Islet of Langerhans (tissue), 1 donor: ENCODE measurements at regions not wholly inside any gene's neighbourhood (a gene's known extent, or its start where the extent isn't known, plus 50 kb on each side); places are given as distances from the start of the nearest gene placed in this dataset.
"Not testable (repeated sequence)": the region's sequence is repeated elsewhere in the genome, so short reads cannot be mapped to it uniquely, and the experiment has no call there.

Source experiments
- FAIRE-seq: peaks from one replicate; lab custom pipeline; 2011; peaks lifted over from hg19 to GRCh38; lab: Jason Lieb, UNC

- FAIRE-seq: no peak
These were observed 1633.9 kb downstream of the GRIK2 start for GRCh38 chr6:103027271-103027931.

DNA sequence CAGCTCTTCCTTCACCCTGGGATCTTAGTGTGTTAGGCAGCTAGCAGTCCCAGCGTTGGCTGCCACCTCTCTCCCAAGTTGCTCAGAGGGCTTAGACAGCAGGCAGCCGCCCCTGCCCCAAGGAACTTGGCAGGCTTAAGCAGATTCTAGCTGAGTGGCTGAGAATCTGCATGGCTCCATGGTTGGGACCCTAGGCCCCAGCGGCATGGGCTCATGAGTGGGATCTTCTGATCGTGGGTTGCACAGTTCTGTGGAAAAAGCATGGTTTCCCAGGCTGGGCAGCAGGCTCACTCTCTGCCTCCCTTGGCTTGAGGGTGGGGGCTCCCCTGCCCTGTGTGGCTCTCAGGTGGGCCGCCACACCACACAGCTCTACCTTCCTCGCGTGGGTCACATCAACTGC, 1624.9 kb downstream of the GRIK2 start:
- no peak for FAIRE-seq

DNA sequence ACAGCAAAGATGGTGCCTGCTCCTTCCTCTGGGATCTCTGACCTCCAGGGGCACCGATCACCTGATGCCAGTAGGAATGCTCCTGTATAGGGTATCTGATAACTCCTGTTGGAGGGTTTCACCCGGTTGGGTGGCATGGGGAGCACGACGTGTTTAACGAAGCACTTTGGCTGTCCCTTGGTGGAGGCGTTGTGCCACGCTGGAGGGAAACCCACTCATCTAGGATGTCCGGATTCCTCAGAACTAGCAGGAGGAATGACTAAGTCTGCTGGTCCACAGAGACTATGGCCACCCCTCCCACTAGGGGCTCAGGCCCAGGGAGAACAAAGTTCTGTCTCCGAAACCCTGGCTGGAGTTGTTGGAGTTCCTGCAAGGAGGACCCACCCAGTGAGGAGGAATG, 1624.4 kb downstream of the GRIK2 start:
- no peak for FAIRE-seq

GRCh38 chr6:103011605-103012004, 1618.1 kb downstream of the GRIK2 start:
- FAIRE-seq: no peak

GRCh38 chr6:103002282-103002681, 1608.8 kb downstream of the GRIK2 start:
- FAIRE-seq: no peak

- FAIRE-seq: no peak
These were observed 1608.2 kb downstream of the GRIK2 start for GRCh38 chr6:103001724-103002123.

DNA sequence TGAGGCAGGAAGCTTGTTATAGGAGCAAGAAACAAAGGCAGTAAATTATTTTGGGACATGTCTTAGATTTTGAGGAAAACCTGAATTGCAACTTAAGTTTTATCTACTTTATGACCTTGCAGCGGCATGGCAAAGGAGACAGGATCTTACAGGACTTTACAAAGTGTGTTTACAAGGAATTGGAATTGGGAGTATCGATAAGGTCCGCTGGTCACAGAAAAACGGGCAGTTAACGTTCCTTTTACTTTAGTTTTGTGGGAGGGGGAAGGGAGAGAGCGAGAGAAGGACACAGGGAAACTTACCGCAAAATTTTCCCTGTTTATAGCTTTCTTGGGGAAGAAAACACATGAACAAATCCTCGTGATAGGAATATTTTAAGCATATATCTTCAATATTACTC, 1607.2 kb downstream of the GRIK2 start:
- no peak for FAIRE-seq

DNA sequence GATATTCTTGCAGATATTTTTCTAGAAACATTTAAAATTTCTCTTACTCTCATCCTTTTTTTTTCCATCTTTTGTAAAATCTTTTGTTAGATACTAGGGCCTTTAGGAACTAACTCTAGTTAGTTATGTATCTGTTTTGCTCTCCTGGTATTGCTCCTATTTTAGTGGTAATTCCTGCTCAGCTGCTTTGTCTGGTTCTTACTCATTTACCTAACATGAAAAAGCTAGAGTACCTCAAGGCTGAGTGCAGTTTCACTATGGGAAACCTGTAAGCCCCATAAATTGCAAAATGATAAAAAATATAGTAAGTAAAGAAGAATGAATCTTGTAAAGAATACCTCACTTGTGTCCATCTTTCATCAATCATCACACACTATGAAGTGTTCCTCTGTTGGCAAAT, 1602.0 kb downstream of the GRIK2 start:
- no peak for FAIRE-seq

- no peak for FAIRE-seq
These were observed 1601.4 kb downstream of the GRIK2 start for GRCh38 chr6:102994866-102995265.

DNA sequence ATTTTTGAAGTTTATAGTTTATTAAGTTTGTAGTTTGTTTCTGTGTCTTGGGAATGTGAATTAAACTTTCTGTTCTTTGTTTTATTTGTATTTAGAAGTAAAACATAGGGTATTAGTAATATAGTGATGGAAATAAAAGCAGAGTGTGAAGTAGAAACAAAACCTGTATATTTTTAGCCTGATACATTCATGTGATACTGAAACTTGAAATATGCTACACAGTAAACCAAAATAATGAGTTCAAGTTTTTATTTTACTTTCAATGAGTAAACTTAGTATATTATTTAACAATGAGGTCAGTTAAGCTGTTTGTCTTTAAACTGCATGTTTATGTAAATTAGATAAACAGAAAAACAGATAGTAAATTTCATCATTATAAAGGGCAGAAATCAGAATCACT, 1592.6 kb downstream of the GRIK2 start:
- FAIRE-seq: no peak

- no peak for FAIRE-seq
These were observed 1590.8 kb downstream of the GRIK2 start for GRCh38 chr6:102984357-102984756.

DNA sequence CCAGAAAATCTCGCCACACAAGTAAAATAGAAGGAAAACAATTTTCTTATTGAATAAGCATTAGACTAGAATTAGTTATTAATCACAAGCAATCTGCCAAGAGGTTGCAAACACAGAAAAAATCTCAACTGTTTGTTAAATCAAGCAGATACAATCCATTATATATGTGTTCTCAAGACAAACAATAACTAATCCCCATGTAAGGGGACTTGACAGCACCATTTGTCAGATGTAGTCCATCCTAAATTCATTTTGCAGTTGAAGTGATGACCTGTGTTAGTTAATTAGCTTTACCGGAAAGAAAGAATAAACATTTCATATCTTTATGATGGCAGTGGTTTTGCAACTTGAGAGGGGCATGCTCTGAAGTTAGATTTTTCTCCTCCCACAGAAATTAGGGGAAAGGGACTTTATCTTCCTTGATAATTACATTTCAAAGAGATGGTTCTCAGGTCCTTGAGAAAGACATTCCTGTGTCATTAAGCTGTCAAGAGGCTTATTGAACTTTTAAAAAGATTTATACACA, 1588.0 kb downstream of the GRIK2 start:
- no peak for FAIRE-seq

DNA sequence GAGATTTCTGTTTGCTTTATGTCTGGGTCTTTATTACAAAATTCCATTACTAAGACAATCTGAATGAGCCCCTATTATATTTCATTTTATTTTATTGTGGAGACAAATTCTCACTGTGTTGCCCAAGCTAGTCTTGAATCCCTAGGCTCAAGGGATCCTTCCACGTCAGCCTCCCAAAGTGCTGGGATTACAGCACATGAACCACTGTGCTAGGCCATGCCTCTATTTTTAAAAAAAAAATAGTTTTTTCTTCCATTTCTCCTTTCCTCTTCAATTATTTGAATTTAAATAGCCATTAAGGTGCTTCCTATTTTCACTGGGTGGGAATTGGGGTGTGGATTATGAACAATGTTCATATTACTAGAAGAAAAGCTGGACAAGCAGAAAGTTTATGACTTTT, 1587.4 kb downstream of the GRIK2 start:
- FAIRE-seq: no peak

GRCh38 chr6:102961902-102962301, 1568.4 kb downstream of the GRIK2 start:
- FAIRE-seq: no peak

DNA sequence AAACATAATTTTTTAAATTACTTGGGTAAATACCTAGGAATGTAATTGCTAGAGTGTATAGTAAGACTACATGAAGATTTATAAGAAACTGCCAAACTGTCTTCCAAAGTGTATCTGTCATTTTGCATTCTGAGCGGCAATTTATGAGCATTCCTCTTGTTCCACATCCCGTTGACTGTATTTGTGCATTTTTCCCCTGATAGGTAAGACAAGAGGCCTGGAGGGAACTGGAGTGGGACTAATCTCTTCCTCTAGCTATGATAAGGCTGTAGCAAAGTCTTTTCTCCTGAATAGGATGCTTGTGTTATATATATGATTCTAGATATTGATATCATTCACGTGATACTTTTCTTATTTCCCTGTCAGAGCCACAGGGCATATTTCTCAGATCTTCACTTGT, 1557.5 kb downstream of the GRIK2 start:
- FAIRE-seq: no peak

DNA sequence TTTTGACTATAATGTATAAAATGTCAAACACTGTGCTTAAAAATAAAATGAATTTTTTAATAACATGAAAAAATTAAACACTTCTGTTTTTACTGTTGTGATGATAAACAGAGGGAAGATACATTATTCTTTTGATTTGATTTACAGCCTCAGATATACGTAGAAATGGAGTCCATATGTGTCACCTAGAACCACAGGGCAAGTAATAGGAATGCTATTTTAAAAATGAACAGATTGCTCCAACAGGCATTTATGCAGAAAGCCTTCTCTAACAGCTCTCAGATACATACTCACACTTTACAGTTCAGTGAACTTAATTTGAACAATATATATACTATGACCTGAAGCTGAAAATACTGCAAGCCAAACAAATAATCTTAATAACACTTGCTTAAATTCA, 1551.0 kb downstream of the GRIK2 start:
- no peak for FAIRE-seq

DNA sequence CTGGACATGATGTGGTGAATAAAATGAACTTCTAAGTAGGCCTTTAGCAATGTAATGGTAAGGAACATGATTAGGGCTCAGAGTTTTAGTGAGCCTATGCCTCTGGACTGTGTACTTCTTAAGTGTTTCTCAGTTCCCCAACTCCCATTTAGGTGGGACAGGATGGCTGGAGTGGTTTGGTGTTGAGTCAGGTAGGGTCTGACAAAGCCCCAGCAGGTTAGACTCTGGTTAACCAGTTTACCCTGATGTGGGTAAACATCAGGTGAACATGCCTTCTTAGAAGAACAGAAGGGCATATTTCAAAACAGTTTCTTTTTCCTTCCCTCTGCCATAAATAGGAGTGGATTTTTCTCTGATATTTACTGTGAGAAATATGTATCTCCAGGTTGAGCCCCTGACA, 1548.7 kb downstream of the GRIK2 start:
- no peak for FAIRE-seq

DNA sequence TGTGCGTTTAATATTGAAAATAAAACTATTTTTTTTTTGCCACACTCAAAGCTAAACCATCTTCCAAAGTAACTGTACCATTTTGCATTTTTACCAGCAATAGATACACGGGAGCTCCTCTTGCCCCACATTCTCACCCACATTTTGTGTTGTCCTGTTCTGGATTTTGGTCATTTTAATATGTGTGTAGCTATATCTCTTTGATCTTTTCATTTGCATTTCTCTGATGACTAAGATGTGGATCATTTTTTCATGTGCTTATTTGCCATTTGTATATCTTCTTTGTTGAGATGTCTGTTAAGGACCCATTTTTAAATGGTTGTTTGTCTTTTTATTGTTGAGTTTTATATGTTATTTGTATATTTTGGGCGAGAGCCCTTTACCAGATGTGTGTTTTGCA, 1543.5 kb downstream of the GRIK2 start:
- no peak for FAIRE-seq

DNA sequence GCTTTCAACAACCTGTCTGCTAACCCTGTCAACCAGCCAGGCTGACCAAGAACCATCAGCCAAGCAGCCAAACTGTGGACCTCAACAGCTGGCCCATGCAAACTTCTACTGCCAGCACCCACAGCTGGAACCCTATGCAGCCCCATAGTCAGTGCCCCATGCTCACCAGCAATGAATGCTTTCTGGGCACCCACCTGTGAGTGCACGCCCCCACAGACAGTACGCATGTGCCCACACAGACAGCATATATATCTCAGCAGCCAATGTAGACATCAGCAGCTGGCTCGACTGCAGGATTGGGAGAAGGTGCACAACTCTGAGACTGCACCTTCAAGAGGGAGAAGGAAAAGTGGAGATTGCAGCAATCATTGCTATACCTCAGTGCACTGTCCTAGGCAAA, 1534.6 kb downstream of the GRIK2 start:
- FAIRE-seq: no peak

DNA sequence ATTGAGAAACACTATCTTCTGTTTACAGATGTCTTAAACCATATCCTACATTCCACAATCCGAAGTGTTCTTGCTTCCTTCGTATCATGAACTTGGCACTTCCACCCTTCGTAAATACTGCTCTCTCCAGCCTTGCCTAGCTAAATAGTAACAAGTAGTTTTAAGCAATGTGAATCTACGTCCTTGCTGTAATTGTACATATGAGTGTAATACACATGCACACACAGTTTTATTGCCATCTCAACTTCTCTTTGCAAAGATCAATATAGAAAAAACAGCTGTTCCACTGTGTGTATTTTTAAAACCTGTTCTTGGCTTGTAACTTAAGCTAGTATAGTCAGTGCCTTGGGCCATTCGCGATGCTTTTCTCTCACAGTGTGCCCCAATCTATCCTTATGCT, 1524.7 kb downstream of the GRIK2 start:
- no peak for FAIRE-seq

DNA sequence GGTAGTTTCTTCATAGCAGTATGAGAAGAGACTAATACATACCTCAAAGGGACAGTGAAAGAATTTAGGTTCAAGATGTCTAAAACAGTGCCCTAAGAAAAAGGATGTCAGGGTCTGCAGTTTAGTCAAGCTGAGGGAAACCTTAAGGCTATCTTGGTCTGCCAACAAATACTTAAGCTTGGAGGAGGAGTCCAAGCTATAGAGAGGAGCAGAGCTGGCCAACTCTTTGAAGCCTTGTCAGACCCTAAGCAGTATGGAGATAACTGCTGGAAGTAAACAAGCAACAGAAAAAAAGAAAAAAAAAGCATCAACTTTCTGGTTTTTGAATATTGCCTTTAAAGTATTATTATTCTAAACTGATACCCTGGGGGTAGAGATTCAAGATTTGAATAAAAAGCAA, 1518.1 kb downstream of the GRIK2 start:
- FAIRE-seq: no peak

- FAIRE-seq: not testable (repeated sequence)
These were observed 1517.2 kb downstream of the GRIK2 start for GRCh38 chr6:102910701-102911139.

- FAIRE-seq: no peak
These were observed 1513.7 kb downstream of the GRIK2 start for GRCh38 chr6:102907181-102907580.

- no peak for FAIRE-seq
These were observed 1509.0 kb downstream of the GRIK2 start for GRCh38 chr6:102902471-102902870.

DNA sequence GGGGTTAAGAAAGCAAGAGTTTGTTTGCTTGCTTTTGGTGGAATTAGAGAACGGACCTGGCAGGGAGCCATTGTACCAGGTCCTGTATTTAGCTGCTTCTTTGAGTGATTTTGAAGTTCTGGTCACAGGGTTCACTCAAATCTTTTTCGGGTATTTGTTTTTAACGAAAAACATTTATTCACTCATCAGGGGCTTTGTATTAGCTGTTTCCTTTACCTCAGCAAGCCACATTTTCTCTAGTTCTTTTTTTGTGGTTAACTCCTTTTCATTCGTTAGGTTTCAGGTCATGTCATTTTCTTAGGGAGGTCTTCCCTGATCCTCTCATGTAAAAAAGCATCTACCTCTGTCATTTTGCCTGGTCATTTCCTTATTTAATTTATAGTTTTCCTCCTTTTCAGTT, 1502.2 kb downstream of the GRIK2 start:
- no peak for FAIRE-seq
